Suprapubic skin (tissue), 3 donors: ENCODE measurements at regions not wholly inside any gene's neighbourhood (a gene's known extent, or its start where the extent isn't known, plus 50 kb on each side); places are given as distances from the start of the nearest gene placed in this dataset.

Experiments used
- CTCF ChIP-seq, 2 donors: fragments of 200-600 bp in 1 of 2; fragments of 450-650 bp in 1 of 2; sonication (generic) in 1 of 2; IDR thresholded peaks; one replicate each; pipeline ENCODE4 v1.5.1; 2016 to 2019; ENCODE audit warnings: antibody characterized with exemption in 2 of 2, mild to moderate bottlenecking in 1 of 2, moderate library complexity in 1 of 2
- EP300 ChIP-seq: sonication (generic); formaldehyde crosslinking; IDR thresholded peaks from one replicate; pipeline ENCODE4 v1.6.1; 2017; ENCODE audit warnings: antibody characterized with exemption

DNA sequence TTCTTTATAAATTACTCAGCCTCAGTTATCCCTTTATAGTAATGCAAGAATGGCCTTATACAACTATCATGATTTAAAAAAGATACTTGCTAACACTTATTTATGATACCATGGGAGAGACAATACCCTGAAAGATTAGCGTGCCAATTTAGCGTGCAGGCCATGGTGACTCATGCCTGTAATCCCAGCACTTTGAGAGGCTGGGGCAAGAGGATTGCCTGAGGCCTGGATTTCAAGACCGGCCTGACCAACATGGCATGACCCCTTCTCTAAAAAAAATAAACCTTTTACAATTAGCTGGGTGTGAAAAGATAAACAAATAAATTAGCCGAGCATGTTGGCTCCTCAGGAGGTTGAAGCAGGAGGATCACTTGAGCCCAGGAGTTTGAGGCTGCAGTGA lies 493.4 kb upstream of the FSIP2 start:
- TF ChIP-seq CTCF (IDR thresholded peaks at IDR 0.05) = no peak
- TF ChIP-seq EP300 = no peak
